ENCODE measurements at regions not wholly inside any gene's neighbourhood (a gene's known extent, or its start where the extent isn't known, plus 50 kb on each side); places are given as distances from the start of the nearest gene placed in this dataset.
"Not testable (repeated sequence)": the region's sequence is repeated elsewhere in the genome, so short reads cannot be mapped to it uniquely, and the experiment has no call there.

GRCh38 chr4:33088713-33089112 lies 2368.5 kb downstream of the PCDH7 start:
- DNase-seq: peak; percentile 19

DNA sequence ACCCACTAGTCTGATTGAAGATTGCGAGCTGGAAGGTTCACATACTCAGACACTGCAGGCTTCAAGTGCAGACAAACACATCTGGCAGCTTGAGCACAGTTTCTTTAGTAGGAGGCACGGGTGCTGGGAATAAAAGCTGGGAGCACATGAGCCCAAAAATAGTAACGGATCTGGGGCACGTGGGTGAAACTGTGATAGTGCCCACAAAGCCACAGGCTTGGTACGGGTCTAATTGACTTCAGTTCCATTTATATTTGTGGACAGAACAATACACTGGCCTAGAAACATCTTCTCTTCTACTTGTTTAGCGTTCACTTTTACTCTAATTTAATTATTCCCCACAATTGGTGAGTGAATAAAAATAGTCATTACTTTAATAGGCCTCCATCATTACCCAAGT lies 2370.7 kb downstream of the PCDH7 start:
- DNase-seq: no peak

GRCh38 chr4:33091961-33092360 lies 2371.8 kb downstream of the PCDH7 start:
- DNase-seq: no peak

DNA sequence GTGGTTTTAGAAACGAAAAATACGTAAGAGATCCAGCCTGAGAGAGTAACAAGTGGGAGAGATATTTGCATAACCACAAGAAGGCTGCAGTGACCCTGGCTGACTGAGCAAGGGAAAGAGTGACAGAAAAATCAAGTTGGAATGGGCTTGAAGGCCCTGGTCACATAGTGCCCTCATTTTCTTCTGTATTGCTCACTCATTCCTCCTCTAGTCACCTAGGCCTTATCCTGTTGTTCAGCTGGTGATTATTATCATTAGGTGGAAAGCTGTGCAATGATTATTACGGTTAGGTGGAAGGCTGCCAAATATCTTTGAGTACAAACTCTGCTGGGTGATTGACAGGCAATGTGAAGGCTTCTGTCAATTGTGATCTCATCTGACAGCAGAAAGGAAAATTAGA lies 2384.1 kb downstream of the PCDH7 start:
- no peak for DNase-seq

DNA sequence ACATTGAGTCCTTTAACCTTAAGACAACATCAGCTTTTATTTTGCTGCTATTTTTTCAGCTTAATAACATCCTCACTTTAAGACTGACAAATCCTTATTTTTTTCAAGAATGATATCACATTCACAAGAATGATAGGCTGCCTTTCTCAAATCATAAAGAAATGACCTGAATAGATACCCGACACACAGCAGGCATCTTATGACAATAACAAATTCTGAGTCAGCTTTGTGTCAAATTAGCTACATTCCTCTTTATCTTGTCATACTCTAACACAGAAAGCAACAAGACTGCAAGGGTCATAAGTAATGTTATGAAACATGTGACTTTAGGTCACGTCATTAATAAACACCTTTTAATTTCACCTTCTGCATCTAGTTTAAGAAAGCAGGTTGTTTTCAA lies 2387.6 kb downstream of the PCDH7 start:
- no peak for DNase-seq

DNA sequence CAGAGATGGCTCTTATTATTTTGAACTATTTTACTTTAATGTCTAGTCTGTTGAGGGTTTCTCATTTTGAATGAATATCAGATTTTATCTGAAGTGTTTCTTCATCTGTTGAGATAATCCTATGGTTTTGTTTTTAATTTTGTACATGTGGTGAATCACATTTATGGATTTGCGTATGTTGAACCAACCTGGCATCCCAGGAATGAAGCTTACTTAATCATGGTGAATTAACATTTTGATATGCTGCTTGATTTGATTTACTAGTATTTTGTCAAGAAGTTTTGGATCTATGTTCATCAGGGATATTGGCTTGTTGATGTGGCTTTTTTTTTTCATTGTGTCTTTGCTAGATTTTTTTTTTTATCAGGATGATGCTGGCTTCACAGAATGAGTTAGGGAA lies 2390.9 kb downstream of the PCDH7 start:
- DNase-seq: no peak

- no peak for DNase-seq
These were observed 2396.7 kb downstream of the PCDH7 start for GRCh38 chr4:33116871-33117270.

DNA sequence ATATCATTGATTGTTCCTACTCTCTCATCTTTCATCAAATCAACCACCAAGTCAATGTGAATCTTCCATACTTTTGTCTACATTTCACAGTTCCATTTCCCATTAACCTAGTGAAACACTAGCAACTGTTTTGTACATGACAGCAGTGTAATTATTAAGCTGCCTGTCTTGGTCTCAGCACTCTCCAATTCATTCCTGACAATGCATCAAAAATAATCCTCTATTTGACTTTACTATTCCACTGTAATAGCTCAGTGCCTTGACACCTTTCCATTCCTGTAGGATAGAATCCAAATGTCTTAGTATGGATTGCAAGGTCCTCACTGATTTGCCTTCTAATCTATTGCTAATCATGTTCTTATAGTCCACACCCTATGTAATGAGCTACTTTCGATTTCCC lies 2405.8 kb downstream of the PCDH7 start:
- no peak for DNase-seq

DNA sequence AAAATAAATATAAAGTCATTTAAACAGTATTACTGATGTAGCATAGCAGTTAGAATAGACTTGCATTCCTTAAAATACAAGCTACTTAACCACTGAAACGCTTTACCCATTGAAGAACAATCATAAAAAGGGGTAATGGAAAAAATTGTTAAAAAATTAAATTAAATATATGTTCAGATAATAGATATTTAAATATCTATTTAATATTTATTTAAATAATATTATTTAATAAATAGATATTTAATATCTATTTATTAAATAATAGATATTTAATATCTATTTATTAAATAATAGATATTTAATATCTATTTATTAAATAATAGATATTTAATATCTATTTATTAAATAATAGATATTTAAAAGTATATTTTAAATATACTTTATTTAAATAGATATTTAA lies 2410.5 kb downstream of the PCDH7 start:
- not testable (repeated sequence) for DNase-seq

DNA sequence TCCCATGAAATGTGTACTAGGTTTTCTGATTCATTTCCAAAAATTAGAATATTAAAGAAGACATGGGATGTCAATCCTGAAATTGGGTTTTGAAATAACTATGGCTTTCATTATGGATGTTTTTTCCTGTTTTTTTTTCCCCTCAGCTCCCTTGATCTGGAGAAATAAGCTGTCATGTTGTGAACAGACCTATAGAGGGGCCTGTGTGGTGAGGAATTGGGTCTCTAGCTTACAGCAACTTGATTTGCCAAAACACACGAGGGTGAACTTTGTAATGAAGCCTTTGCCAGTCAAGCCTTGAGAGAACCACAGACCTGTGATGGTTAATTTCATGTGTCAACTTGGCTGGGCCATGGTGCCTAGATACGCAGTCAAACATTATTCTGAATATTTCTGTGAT lies 2413.6 kb downstream of the PCDH7 start:
- no peak for DNase-seq

- DNase-seq: no peak
These were observed 2414.2 kb downstream of the PCDH7 start for GRCh38 chr4:33134366-33134765.

DNA sequence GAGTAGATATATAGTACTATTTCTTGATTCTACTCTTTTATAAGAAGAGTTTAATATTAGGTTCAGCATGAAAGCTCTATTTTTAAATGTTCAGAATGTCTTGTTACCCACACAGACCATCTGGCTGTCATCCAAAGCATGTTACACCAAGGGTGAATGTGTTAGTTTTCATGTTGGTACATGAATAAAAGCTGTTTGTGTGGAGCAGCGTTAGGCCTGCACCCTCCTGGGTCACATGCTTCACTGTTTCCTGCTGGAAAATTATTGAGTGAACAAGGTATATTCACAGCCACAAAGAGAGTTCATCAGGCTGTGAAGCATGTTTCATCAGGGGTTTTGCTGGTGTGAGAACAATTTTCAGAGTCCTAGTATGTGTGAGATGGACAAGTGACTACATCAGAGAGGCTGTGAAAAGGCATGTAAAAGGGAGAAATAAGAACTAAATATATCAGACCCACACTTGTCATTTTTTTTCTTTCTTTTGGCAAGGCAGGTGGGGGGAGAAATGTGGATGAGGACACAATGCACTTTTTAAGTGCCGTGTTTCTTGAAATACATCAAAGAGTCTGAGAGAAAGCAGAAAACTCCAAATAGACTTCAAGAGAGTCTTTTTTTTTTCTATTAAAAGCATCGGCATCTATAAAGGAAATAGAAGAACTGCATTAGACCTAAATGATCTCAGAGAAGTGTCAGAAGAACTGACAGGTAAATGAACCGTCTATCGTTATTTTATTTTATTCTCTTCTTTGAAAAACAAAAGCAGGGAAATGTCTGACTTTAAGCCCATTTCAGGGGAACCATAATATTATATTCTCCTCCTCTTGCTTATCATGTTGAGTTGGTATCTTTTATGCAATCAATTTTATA lies 2429.7 kb downstream of the PCDH7 start:
- DNase-seq: no peak

DNA sequence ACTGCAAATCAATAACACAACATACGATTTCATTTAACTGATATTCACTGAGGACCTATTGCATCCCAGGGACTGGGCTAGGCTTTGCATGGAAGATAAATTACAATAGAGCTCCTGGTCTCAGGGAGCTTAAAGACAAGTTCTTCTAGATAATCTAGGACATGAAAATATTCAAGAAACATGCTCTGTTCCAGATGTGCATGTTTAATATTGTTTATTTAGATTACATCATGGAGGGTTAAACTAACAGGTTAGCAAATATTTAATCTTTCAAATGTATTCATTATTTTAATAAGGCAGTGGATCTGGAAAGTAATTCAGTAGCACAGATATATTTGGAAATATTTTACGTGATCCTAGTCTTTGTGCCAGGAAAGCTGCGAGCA lies 2430.3 kb downstream of the PCDH7 start:
- DNase-seq: no peak

GRCh38 chr4:33160126-33160525 lies 2440.0 kb downstream of the PCDH7 start:
- no peak for DNase-seq

- no peak for DNase-seq
These were observed 2441.0 kb downstream of the PCDH7 start for GRCh38 chr4:33161202-33161601.

DNA sequence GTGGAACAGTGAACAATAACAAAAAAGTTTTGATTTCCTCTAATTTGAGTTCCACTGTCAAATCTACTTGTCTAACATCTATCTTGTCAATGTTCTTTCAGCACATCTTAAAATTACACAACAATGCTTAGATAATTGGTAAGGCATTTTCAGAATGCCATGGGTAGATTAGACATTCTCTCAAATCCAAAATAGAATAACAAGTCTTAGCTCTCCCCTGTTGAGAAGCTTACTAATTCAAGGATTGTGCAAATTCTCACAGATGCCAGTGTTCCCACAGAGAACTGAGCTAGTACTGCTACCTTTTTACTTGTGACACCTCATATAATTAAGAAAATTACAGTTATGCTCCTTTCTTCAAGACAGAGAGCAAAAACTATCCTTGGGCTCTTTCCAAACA lies 2442.0 kb downstream of the PCDH7 start:
- DNase-seq: no peak

- no peak for DNase-seq
These were observed 2451.8 kb downstream of the PCDH7 start for GRCh38 chr4:33171873-33172525.

GRCh38 chr4:33176566-33176965 lies 2456.4 kb downstream of the PCDH7 start:
- DNase-seq: no peak

- DNase-seq: no peak
These were observed 2464.6 kb downstream of the PCDH7 start for GRCh38 chr4:33184657-33185290.

- no peak for DNase-seq
These were observed 2466.9 kb downstream of the PCDH7 start for GRCh38 chr4:33187035-33187434.

GRCh38 chr4:33188733-33189132 lies 2468.6 kb downstream of the PCDH7 start:
- no peak for DNase-seq

DNA sequence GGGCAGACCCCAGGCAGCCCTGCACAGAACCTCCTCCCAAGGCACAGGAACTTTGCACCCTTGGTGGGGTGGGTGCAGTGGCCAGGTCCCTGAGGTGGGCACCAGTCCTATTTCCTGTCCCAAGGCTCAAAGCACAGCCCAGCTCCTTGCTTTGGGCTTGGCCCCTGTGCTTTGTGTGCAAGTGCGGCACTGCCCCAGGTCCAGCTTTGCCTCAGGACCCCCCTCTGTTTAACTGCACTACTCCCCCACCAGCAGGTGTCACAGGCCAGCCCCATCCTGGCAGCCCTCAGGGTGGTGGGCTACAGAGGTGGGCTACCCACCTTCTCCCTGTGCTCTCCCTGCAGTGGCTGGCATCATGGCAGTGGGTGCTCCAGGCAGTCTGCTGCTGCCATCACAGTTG lies 2469.0 kb downstream of the PCDH7 start:
- no peak for DNase-seq

DNA sequence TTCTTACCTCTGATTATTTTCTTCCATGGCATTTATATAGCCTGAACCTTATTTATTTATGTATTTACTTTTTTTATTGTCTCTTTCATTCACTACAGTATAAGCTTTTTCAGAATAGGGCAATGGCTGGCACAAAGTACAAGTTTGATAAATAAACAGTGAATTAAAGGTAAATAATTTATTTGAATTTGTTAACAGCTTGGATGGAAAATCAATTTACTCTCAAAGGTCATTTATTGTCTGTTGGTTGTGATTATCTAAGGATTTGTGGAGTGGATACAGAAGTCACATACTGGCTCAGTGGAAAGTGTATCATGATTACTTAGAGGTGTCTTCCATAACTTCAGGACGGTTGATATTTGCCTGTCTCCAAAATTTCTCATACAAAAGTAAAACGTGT lies 2472.9 kb downstream of the PCDH7 start:
- no peak for DNase-seq

- DNase-seq: no peak
These were observed 2480.2 kb downstream of the PCDH7 start for GRCh38 chr4:33200377-33200776.

Measured in skin of body (tissue), 1 donor.